IPS-18c (cell line): ENCODE measurements at regions not wholly inside any gene's neighbourhood (a gene's known extent, or its start where the extent isn't known, plus 50 kb on each side); places are given as distances from the start of the nearest gene placed in this dataset.

ENCODE experiments used
- H3K4me3 ChIP-seq: 2 replicates; pipeline ENCODE4 v1.7.0; 2013; ENCODE audit warnings: low read depth, mild to moderate bottlenecking, low read length, moderate library complexity; ENCODE audit not compliant: insufficient read depth
- H3K9me3 ChIP-seq: one replicate; pipeline ENCODE4 v1.6.1; 2013; ENCODE audit warnings: mild to moderate bottlenecking, low read length, moderate library complexity; ENCODE audit not compliant: control insufficient read depth, insufficient read depth

- H3K4me3 ChIP-seq = no peak overlapping the region
- H3K9me3 ChIP-seq = no peaks in the 10 kb centered on the region
Measured at GRCh38 chr5:14090755-14091154, 52.4 kb upstream of the TRIO start.

GRCh38 chr5:14090290-14090689 lies 52.9 kb upstream of the TRIO start:
- Histone ChIP-seq H3K4me3 (no peak overlapping the region), H3K9me3 (no peaks in the 10 kb centered on the region)

- Histone ChIP-seq H3K4me3 (no peak overlapping the region), H3K9me3 (no peaks in the 10 kb centered on the region)
Measured at GRCh38 chr5:14089198-14089597, 53.9 kb upstream of the TRIO start.

- Histone ChIP-seq H3K9me3 (no peaks in the 10 kb centered on the region), H3K4me3 (no peak overlapping the region)
Measured at GRCh38 chr5:14086261-14086660, 56.9 kb upstream of the TRIO start.

GRCh38 chr5:14082973-14083372 lies 60.2 kb upstream of the TRIO start:
- no peak overlapping the region for H3K4me3 ChIP-seq

GRCh38 chr5:14082523-14082922 lies 60.6 kb upstream of the TRIO start:
- Histone ChIP-seq H3K9me3 (no peaks in the 10 kb centered on the region), H3K4me3 (no peak overlapping the region)

More at GRCh38 chr5:14082973-14083372, 60.2 kb upstream of the TRIO start:
- no peaks in the 10 kb centered on the region for H3K9me3 ChIP-seq

- H3K4me3 ChIP-seq = no peak overlapping the region
- H3K9me3 ChIP-seq = no peaks in the 10 kb centered on the region
Measured at GRCh38 chr5:14081791-14082190, 61.4 kb upstream of the TRIO start.

- Histone ChIP-seq H3K9me3 (no peaks in the 10 kb centered on the region), H3K4me3 (no peak overlapping the region)
Measured at GRCh38 chr5:14078716-14079115, 64.4 kb upstream of the TRIO start.

- H3K9me3 ChIP-seq = no peaks in the 10 kb centered on the region
- no peak overlapping the region for H3K4me3 ChIP-seq
Measured at GRCh38 chr5:14077501-14077900, 65.6 kb upstream of the TRIO start.

- no peak overlapping the region for H3K4me3 ChIP-seq
Measured at GRCh38 chr5:14076561-14076960, 66.6 kb upstream of the TRIO start.

GRCh38 chr5:14075937-14076336 lies 67.2 kb upstream of the TRIO start:
- Histone ChIP-seq H3K4me3 (no peak overlapping the region), H3K9me3 (no peaks in the 10 kb centered on the region)

More at GRCh38 chr5:14076561-14076960, 66.6 kb upstream of the TRIO start:
- no peaks in the 10 kb centered on the region for H3K9me3 ChIP-seq

GRCh38 chr5:14071433-14071832 lies 71.7 kb upstream of the TRIO start:
- no peaks in the 10 kb centered on the region for H3K9me3 ChIP-seq
- no peak overlapping the region for H3K4me3 ChIP-seq

- no peaks in the 10 kb centered on the region for H3K9me3 ChIP-seq
- no peak overlapping the region for H3K4me3 ChIP-seq
Measured at GRCh38 chr5:14069021-14069420, 74.1 kb upstream of the TRIO start.

- no peaks in the 10 kb centered on the region for H3K9me3 ChIP-seq
Measured at GRCh38 chr5:14068136-14068535, 75.0 kb upstream of the TRIO start.

GRCh38 chr5:14066326-14066725 lies 76.8 kb upstream of the TRIO start:
- Histone ChIP-seq H3K9me3 (no peaks in the 10 kb centered on the region), H3K4me3 (no peak overlapping the region)

More at GRCh38 chr5:14068136-14068535, 75.0 kb upstream of the TRIO start:
- no peak overlapping the region for H3K4me3 ChIP-seq

GRCh38 chr5:14064841-14065240 lies 78.3 kb upstream of the TRIO start:
- H3K9me3 ChIP-seq = no peaks in the 10 kb centered on the region
- no peak overlapping the region for H3K4me3 ChIP-seq

- no peaks in the 10 kb centered on the region for H3K9me3 ChIP-seq
- H3K4me3 ChIP-seq = no peak overlapping the region
Measured at GRCh38 chr5:14063691-14064090, 79.5 kb upstream of the TRIO start.

- Histone ChIP-seq H3K4me3 (no peak overlapping the region), H3K9me3 (no peaks in the 10 kb centered on the region)
Measured at GRCh38 chr5:14063138-14063537, 80.0 kb upstream of the TRIO start.

- H3K9me3 ChIP-seq = no peaks in the 10 kb centered on the region
- H3K4me3 ChIP-seq = no peak overlapping the region
Measured at GRCh38 chr5:14062178-14062577, 81.0 kb upstream of the TRIO start.
